Esophagus muscularis mucosa (tissue), 3 donors: ENCODE measurements at regions not wholly inside any gene's neighbourhood (a gene's known extent, or its start where the extent isn't known, plus 50 kb on each side); places are given as distances from the start of the nearest gene placed in this dataset.

Experiments
- CTCF ChIP-seq, 3 experiments: fragments of 200-600 bp in 2 of 3; fragments of 450-650 bp in 1 of 3; sonication (generic) in 2 of 3; IDR thresholded peaks; one replicate each; pipeline ENCODE4 v1.5.1; 2017 to 2019; ENCODE audit warnings: antibody characterized with exemption in 3 of 3, mild to moderate bottlenecking in 2 of 3, moderate library complexity in 1 of 3
- POLR2A ChIP-seq: fragments of 450-650 bp; IDR thresholded peaks from one replicate; pipeline ENCODE4 v1.6.1; 2017; ENCODE audit warnings: antibody characterized with exemption, moderate library complexity, mild to moderate bottlenecking, low read depth

DNA sequence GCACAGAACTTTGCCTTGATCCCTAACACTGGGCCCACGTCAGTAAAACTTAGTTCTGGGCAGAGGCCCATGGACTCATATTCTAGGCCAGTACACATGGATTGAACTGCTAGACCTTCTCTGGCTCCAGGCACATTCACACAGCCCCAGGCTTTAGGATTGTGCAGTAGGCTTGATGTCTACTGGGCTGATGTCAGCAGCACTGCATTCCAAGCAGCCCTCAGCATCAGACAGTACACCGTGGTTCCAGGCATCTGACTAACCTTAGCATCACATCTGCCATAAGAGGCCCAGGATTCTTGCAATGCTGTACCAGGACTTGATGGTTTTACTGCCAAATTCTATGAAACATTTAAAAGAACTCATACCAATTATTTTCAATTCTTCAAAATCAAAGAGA, 301.9 kb downstream of the CCER1 start:
- no peak for TF ChIP-seq POLR2A
- TF ChIP-seq CTCF (IDR thresholded peaks at IDR 0.05), result no peak
